T-helper 2 cell treated with Interferon-gamma antibody and Interleukin-4, amounts not matched to agents 5 μg/mL and 100 μg/mL, for 36 hours (primary cell): ENCODE measurements at regions not wholly inside any gene's neighbourhood (a gene's known extent, or its start where the extent isn't known, plus 50 kb on each side); places are given as distances from the start of the nearest gene placed in this dataset.
"Not testable (repeated sequence)": the region's sequence is repeated elsewhere in the genome, so short reads cannot be mapped to it uniquely, and the experiment has no call there.

ENCODE experiments used
- DNase-seq: peaks from one replicate; pipeline ENCODE4 v3.0.0; 2021; ENCODE audit warnings: low spot score
- H3K27ac Mint-ChIP-seq: one replicate; pipeline ENCODE4 v1.8.0; 2021; ENCODE audit warnings: mild to moderate bottlenecking, mixed read lengths
- H3K27me3 Mint-ChIP-seq: one replicate; pipeline ENCODE4 v1.8.0; 2021; ENCODE audit warnings: low read depth, mixed read lengths
- H3K36me3 Mint-ChIP-seq: one replicate; pipeline ENCODE4 v1.8.0; 2021; ENCODE audit warnings: low read depth, mixed read lengths
- H3K4me1 Mint-ChIP-seq: one replicate; pipeline ENCODE4 v1.8.0; 2021; ENCODE audit warnings: low read depth, mixed read lengths
- H3K4me3 Mint-ChIP-seq: one replicate; pipeline ENCODE4 v1.8.0; 2022; ENCODE audit warnings: mild to moderate bottlenecking, moderate library complexity, mixed read lengths
- H3K9me3 Mint-ChIP-seq: one replicate; pipeline ENCODE4 v1.8.0; 2021; ENCODE audit warnings: mixed read lengths

GRCh38 chr13:109702030-109702597 lies 84.3 kb downstream of the IRS2 start:
- H3K4me1 Mint-ChIP-seq, H3K27ac Mint-ChIP-seq, H3K9me3 Mint-ChIP-seq, DNase-seq, H3K4me3 Mint-ChIP-seq, H3K36me3 Mint-ChIP-seq: not testable (repeated sequence)
- H3K27me3 Mint-ChIP-seq: peaks cover 31% of the 10 kb centered on the region

GRCh38 chr13:109700176-109700575 lies 86.2 kb downstream of the IRS2 start:
- peaks cover 28% of the 10 kb centered on the region for H3K27me3 Mint-ChIP-seq
- H3K4me3 Mint-ChIP-seq: no peak overlapping the region
- no peaks in the 10 kb centered on the region for H3K36me3 Mint-ChIP-seq
- H3K27ac Mint-ChIP-seq: no peak overlapping the region
- H3K9me3 Mint-ChIP-seq: no peaks in the 10 kb centered on the region
- no peak for DNase-seq
- H3K4me1 Mint-ChIP-seq: no peaks in the 10 kb centered on the region

GRCh38 chr13:109699628-109700071 lies 86.7 kb downstream of the IRS2 start:
- no peak overlapping the region for H3K4me3 Mint-ChIP-seq
- no peaks in the 10 kb centered on the region for H3K9me3 Mint-ChIP-seq
- H3K27me3 Mint-ChIP-seq: peaks cover 23% of the 10 kb centered on the region
- H3K36me3 Mint-ChIP-seq: no peaks in the 10 kb centered on the region
- no peaks in the 10 kb centered on the region for H3K4me1 Mint-ChIP-seq
- DNase-seq: no peak
- no peak overlapping the region for H3K27ac Mint-ChIP-seq

GRCh38 chr13:109698779-109699178 lies 87.6 kb downstream of the IRS2 start:
- Mint-ChIP-seq H3K27me3 (peaks cover 16% of the 10 kb centered on the region), H3K4me1 (no peaks in the 10 kb centered on the region), H3K36me3 (no peaks in the 10 kb centered on the region), H3K27ac (no peak overlapping the region), H3K4me3 (no peak overlapping the region), H3K9me3 (no peaks in the 10 kb centered on the region)
- DNase-seq: no peak

GRCh38 chr13:109697936-109698335 lies 88.4 kb downstream of the IRS2 start:
- Mint-ChIP-seq H3K4me1 (no peaks in the 10 kb centered on the region), H3K27me3 (peaks cover 12% of the 10 kb centered on the region), H3K36me3 (no peaks in the 10 kb centered on the region), H3K27ac (no peak overlapping the region), H3K4me3 (no peak overlapping the region), H3K9me3 (no peaks in the 10 kb centered on the region)
- DNase-seq: no peak

- Mint-ChIP-seq H3K4me1 (no peaks in the 10 kb centered on the region), H3K4me3 (no peak overlapping the region), H3K9me3 (no peaks in the 10 kb centered on the region), H3K36me3 (no peaks in the 10 kb centered on the region), H3K27me3 (peaks cover 13% of the 10 kb centered on the region), H3K27ac (no peak overlapping the region)
- DNase-seq: no peak
Measured at GRCh38 chr13:109695402-109696190, 90.8 kb downstream of the IRS2 start.

- H3K27ac Mint-ChIP-seq: no peak overlapping the region
- no peaks in the 10 kb centered on the region for H3K4me1 Mint-ChIP-seq
- no peak for DNase-seq
- H3K9me3 Mint-ChIP-seq: no peaks in the 10 kb centered on the region
- H3K36me3 Mint-ChIP-seq: no peaks in the 10 kb centered on the region
- peaks cover 13% of the 10 kb centered on the region for H3K27me3 Mint-ChIP-seq
- no peak overlapping the region for H3K4me3 Mint-ChIP-seq
Measured at GRCh38 chr13:109694972-109695371, 91.4 kb downstream of the IRS2 start.

GRCh38 chr13:109693213-109693612 lies 93.2 kb downstream of the IRS2 start:
- peaks cover 16% of the 10 kb centered on the region for H3K27me3 Mint-ChIP-seq
- no peaks in the 10 kb centered on the region for H3K4me1 Mint-ChIP-seq
- no peak for DNase-seq
- H3K9me3 Mint-ChIP-seq: no peaks in the 10 kb centered on the region
- H3K36me3 Mint-ChIP-seq: no peaks in the 10 kb centered on the region
- no peak overlapping the region for H3K4me3 Mint-ChIP-seq
- H3K27ac Mint-ChIP-seq: no peak overlapping the region

- Mint-ChIP-seq H3K27ac (no peak overlapping the region), H3K27me3 (peaks cover 10% of the 10 kb centered on the region), H3K36me3 (no peaks in the 10 kb centered on the region), H3K9me3 (no peaks in the 10 kb centered on the region), H3K4me1 (no peaks in the 10 kb centered on the region), H3K4me3 (no peak overlapping the region)
- DNase-seq: no peak
Measured at GRCh38 chr13:109691689-109692088, 94.7 kb downstream of the IRS2 start.

GRCh38 chr13:109687559-109688448 lies 98.6 kb downstream of the IRS2 start:
- H3K27ac Mint-ChIP-seq: no peak overlapping the region

GRCh38 chr13:109685203-109685602 lies 101.2 kb downstream of the IRS2 start:
- no peak for DNase-seq
- Mint-ChIP-seq H3K27ac (no peak overlapping the region), H3K4me1 (no peaks in the 10 kb centered on the region), H3K36me3 (no peaks in the 10 kb centered on the region), H3K9me3 (no peaks in the 10 kb centered on the region), H3K27me3 (peaks cover 11% of the 10 kb centered on the region), H3K4me3 (no peak overlapping the region)

More at GRCh38 chr13:109687559-109688448, 98.6 kb downstream of the IRS2 start:
- Mint-ChIP-seq H3K9me3 (no peaks in the 10 kb centered on the region), H3K27me3 (peaks cover 9% of the 10 kb centered on the region), H3K4me3 (no peak overlapping the region), H3K4me1 (no peaks in the 10 kb centered on the region), H3K36me3 (no peaks in the 10 kb centered on the region)
- DNase-seq: no peak

- H3K27ac Mint-ChIP-seq: no peak overlapping the region
- DNase-seq: no peak
- no peaks in the 10 kb centered on the region for H3K36me3 Mint-ChIP-seq
- peaks cover 11% of the 10 kb centered on the region for H3K27me3 Mint-ChIP-seq
- H3K4me3 Mint-ChIP-seq: no peak overlapping the region
- H3K9me3 Mint-ChIP-seq: no peaks in the 10 kb centered on the region
- H3K4me1 Mint-ChIP-seq: no peaks in the 10 kb centered on the region
Measured at GRCh38 chr13:109684824-109685202, 101.6 kb downstream of the IRS2 start.

- H3K4me1 Mint-ChIP-seq: no peaks in the 10 kb centered on the region
- peaks cover 11% of the 10 kb centered on the region for H3K27me3 Mint-ChIP-seq
- DNase-seq: no peak
- no peaks in the 10 kb centered on the region for H3K36me3 Mint-ChIP-seq
- no peak overlapping the region for H3K4me3 Mint-ChIP-seq
- H3K27ac Mint-ChIP-seq: no peak overlapping the region
- H3K9me3 Mint-ChIP-seq: no peaks in the 10 kb centered on the region
Measured at GRCh38 chr13:109684084-109684823, 102.1 kb downstream of the IRS2 start.
